Activated B cell treated with CpG ODN at 0.5 μM for 24 hours (primary cell): ENCODE measurements at regions not wholly inside any gene's neighbourhood (a gene's known extent, or its start where the extent isn't known, plus 50 kb on each side); places are given as distances from the start of the nearest gene placed in this dataset.

Source experiments
- ATAC-seq: fragments of 200-7000 bp; cut with Tn5 transposase; one replicate; pipeline ENCODE4 v1.10.0; 2021; ENCODE audit warnings: low read depth, mild to moderate bottlenecking, moderate library complexity
- CTCF ChIA-PET: fragments of 350-600 bp; sonication (Branson Sonifier 250); formaldehyde crosslinking; loops from one replicate; lab custom pipeline; 2021; ENCODE audit warnings: antibody characterized with exemption; lab: Charles Lee
- POLR2A ChIA-PET: fragments of 350-600 bp; sonication (Branson Sonifier 250); formaldehyde crosslinking; loops from one replicate; lab custom pipeline; 2021; ENCODE audit warnings: antibody characterized with exemption; lab: Charles Lee
- DNase-seq: peaks from one replicate; pipeline ENCODE4 v3.0.0; 2022
- H3K27ac Mint-ChIP-seq: one replicate; pipeline ENCODE4 v1.8.0; 2020; ENCODE audit warnings: mixed read lengths
- H3K27me3 Mint-ChIP-seq: one replicate; pipeline ENCODE4 v1.8.0; 2021; ENCODE audit warnings: mixed read lengths
- H3K36me3 Mint-ChIP-seq: one replicate; pipeline ENCODE4 v1.8.0; 2021; ENCODE audit warnings: low read depth, mixed read lengths
- H3K4me1 Mint-ChIP-seq: one replicate; pipeline ENCODE4 v1.8.0; 2021; ENCODE audit warnings: mixed read lengths
- H3K4me3 Mint-ChIP-seq: one replicate; pipeline ENCODE4 v1.8.0; 2020; ENCODE audit warnings: mild to moderate bottlenecking, mixed read lengths
- H3K9me3 Mint-ChIP-seq: one replicate; pipeline ENCODE4 v1.8.0; 2020; ENCODE audit warnings: mixed read lengths
- CTCF ChIP-seq: fragments of 200-600 bp; IDR thresholded peaks from one replicate; pipeline ENCODE4 v1.8.0; 2022; ENCODE audit warnings: antibody characterized with exemption, mild to moderate bottlenecking
- intact Hi-C: fragments of 100-400 bp; cut with micrococcal nuclease; formaldehyde crosslinking; loops from one replicate; pipeline ENCODE4 v1.15.1; 2024

DNA sequence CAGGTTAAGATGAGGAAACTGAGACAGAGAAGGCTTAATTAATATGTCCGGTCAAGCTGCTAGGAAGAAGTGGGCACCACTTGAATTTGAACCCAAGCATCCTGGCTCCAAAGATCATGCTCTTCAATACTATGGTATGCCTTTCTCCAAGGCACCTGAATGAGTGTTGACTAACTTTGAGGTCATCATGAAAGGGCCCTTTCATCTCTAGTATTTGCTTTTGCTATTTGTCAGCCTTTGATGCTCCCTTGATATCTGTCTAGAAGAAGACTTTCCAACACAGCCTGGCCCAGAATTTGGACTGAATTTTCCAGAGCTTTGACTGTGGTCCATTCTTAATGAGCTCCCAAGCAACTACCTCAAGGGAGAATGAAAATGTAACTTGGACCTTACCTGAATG lies 179.1 kb upstream of the DKK2 start:
- intact Hi-C loops = no loop called here
- no peak overlapping the region for H3K27ac Mint-ChIP-seq
- no peaks in the 10 kb centered on the region for H3K4me1 Mint-ChIP-seq
- H3K9me3 Mint-ChIP-seq = no peaks in the 10 kb centered on the region
- ATAC-seq = no peak
- ChIA-PET POLR2A (no interaction called here), CTCF (no interaction called here)
- H3K4me3 Mint-ChIP-seq = no peak overlapping the region
- no peaks in the 10 kb centered on the region for H3K27me3 Mint-ChIP-seq
- H3K36me3 Mint-ChIP-seq = no peaks in the 10 kb centered on the region
- TF ChIP-seq CTCF = no peak
- DNase-seq = no peak

DNA sequence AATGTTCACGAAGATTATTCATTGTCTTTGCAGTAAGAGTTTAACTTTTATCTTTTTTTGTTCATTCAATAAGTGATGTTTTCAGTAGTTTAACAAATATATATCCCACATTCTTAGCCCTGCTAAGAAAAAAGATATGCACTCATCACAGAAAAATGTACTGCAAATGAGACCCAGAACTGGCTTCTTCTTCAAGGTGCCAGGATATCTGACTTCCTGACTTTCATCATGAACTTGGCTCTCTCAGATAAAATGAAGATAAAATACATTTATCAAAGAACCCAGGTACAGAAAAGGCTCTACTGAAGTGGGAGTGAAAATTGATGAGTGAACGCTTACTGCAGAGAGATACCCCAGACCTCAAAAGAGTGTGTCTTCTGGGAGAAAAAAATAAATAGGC lies 177.8 kb upstream of the DKK2 start:
- no peak for TF ChIP-seq CTCF
- Mint-ChIP-seq H3K27ac (no peak overlapping the region), H3K27me3 (no peaks in the 10 kb centered on the region), H3K4me1 (no peaks in the 10 kb centered on the region), H3K9me3 (no peaks in the 10 kb centered on the region), H3K4me3 (no peak overlapping the region), H3K36me3 (no peaks in the 10 kb centered on the region)
- ATAC-seq = no peak
- no peak for DNase-seq
- CTCF ChIA-PET = no interaction called here
- intact Hi-C loops = no loop called here
- POLR2A ChIA-PET = no interaction called here

DNA sequence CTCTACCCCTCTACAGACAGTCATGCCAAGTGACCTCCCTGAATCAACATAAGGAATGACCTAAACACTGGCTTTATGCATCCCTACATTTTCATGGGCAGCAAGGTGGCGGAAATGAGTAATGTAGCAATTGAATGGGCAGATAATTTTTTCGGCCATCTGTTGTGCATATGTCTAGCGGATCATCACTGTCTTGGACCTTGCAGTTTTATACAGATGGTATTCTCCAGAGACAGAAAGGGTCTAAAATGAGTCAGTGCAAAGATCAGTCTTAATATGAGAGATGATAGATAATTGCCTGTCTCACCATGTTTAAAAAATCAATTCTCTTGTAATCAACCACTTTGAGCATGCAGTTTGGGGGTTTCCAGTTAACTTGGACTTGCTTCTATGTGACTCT lies 177.3 kb upstream of the DKK2 start:
- H3K27me3 Mint-ChIP-seq = no peaks in the 10 kb centered on the region
- no peaks in the 10 kb centered on the region for H3K9me3 Mint-ChIP-seq
- no peak overlapping the region for H3K4me3 Mint-ChIP-seq
- no peaks in the 10 kb centered on the region for H3K4me1 Mint-ChIP-seq
- ChIA-PET CTCF (no interaction called here), POLR2A (no interaction called here)
- H3K36me3 Mint-ChIP-seq = no peaks in the 10 kb centered on the region
- DNase-seq = no peak
- TF ChIP-seq CTCF = no peak
- ATAC-seq = no peak
- H3K27ac Mint-ChIP-seq = no peak overlapping the region
- intact Hi-C loops = no loop called here

- no peaks in the 10 kb centered on the region for H3K27me3 Mint-ChIP-seq
- no peak for TF ChIP-seq CTCF
- no peak for ATAC-seq
- no peak overlapping the region for H3K27ac Mint-ChIP-seq
- H3K9me3 Mint-ChIP-seq = no peaks in the 10 kb centered on the region
- ChIA-PET POLR2A (no interaction called here), CTCF (no interaction called here)
- no peaks in the 10 kb centered on the region for H3K36me3 Mint-ChIP-seq
- intact Hi-C loops = no loop called here
- no peaks in the 10 kb centered on the region for H3K4me1 Mint-ChIP-seq
- no peak overlapping the region for H3K4me3 Mint-ChIP-seq
- DNase-seq = no peak
Observed at GRCh38 chr4:107212565-107212964, 176.5 kb upstream of the DKK2 start.

DNA sequence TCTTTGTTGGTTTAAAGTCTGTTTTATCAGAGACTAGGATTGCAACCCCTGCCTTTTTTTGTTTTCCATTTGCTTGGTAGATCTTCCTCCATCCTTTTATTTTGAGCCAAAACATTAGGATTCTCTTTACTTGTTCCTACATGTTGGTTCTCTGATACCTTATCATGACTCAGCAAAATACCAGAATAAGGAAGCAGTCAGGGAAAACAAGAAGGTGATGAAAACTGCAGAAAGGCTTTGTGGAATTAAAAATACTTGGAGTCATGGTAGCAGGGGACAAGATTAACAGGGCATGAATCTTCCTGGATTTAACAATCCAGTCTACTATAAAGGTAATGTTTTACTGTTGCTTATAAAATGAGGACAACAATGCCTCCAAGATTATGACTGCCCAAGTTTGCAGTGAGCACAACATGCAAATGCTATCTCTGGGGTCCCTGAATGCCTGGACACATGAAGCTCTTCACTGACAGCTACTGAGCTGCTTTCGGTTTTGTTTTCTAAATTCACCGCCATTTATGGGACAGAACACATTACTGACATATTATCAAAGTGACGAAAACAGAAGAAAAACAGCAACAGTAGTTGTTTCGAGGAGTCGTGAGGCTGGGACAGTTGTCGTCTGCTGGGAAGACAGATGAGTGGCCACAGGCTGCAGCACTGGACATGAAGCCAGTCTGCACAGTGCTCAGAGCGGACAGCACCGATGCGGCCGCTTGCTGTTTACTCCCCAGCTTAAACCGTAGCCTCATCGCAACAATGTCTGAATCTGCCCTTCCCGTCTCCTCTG lies 174.5 kb upstream of the DKK2 start:
- intact Hi-C loops = no loop called here
- ChIA-PET POLR2A (no interaction called here), CTCF (no interaction called here)
- H3K4me1 Mint-ChIP-seq = no peaks in the 10 kb centered on the region
- DNase-seq (no peak), ATAC-seq (no peak)
- no peak for TF ChIP-seq CTCF
- no peaks in the 10 kb centered on the region for H3K27me3 Mint-ChIP-seq
- H3K27ac Mint-ChIP-seq = no peak overlapping the region
- no peaks in the 10 kb centered on the region for H3K36me3 Mint-ChIP-seq
- H3K9me3 Mint-ChIP-seq = no peaks in the 10 kb centered on the region
- H3K4me3 Mint-ChIP-seq = no peak overlapping the region
